ENCODE measurements at regions not wholly inside any gene's neighbourhood (a gene's known extent, or its start where the extent isn't known, plus 50 kb on each side); places are given as distances from the start of the nearest gene placed in this dataset.

DNA sequence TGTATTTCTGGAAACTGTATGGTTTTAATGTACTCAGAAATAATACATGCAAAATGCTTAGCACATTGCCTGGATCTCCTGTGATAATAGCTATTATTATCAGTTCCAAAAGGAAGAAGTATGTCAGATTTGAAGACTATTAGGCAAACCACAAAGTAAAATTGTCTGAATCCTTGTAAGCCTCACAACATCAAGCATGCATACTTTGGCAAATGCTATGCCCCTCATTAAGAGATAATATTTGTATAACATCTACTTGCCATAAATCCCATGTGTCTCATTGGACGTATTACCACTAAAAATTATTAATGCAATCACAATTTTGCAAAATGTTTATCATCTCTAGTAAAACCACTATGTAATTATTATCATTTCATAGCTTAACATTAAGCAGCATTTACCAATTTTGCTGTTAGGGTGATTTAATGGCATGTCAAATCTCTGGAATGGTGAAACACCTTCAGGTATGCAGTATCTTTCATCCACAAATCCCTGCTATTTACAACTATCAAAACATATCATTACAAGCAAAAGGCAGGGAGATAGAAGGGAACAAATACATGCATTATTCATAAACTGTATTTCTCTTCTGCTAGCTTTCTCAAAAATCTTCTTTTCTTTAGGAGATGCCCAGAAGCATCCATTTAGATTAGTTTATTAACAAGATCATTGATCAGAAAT lies 974.6 kb upstream of the RAG2 start:
- no peak for TF ChIP-seq POLR2A (IDR thresholded peaks at IDR 0.05)
- TF ChIP-seq, protein P1, sequence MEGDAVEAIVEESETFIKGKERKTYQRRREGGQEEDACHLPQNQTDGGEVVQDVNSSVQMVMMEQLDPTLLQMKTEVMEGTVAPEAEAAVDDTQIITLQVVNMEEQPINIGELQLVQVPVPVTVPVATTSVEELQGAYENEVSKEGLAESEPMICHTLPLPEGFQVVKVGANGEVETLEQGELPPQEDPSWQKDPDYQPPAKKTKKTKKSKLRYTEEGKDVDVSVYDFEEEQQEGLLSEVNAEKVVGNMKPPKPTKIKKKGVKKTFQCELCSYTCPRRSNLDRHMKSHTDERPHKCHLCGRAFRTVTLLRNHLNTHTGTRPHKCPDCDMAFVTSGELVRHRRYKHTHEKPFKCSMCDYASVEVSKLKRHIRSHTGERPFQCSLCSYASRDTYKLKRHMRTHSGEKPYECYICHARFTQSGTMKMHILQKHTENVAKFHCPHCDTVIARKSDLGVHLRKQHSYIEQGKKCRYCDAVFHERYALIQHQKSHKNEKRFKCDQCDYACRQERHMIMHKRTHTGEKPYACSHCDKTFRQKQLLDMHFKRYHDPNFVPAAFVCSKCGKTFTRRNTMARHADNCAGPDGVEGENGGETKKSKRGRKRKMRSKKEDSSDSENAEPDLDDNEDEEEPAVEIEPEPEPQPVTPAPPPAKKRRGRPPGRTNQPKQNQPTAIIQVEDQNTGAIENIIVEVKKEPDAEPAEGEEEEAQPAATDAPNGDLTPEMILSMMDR (IDR thresholded peaks at IDR 0.05), result no peak

Data from ovary (tissue), 3 donors.